BLaER1 treated with 17β-estradiol and CSF1 and Interleukin-3, amounts not matched to agents 10 nM and 100 nM (cell line): ENCODE measurements at regions not wholly inside any gene's neighbourhood (a gene's known extent, or its start where the extent isn't known, plus 50 kb on each side); places are given as distances from the start of the nearest gene placed in this dataset.

Experiments used
- H3K27ac ChIP-seq, 11 experiments: shearing (Covaris generic); formaldehyde crosslinking; 2 replicates each; pipeline ENCODE4 v1.8.1; 2022
- H3K27me3 ChIP-seq, 11 experiments: shearing (Covaris generic); formaldehyde crosslinking; 2 replicates each; pipeline ENCODE4 v1.8.1; 2022
- H3K36me3 ChIP-seq, 11 experiments: shearing (Covaris generic); formaldehyde crosslinking; 2 replicates each; pipeline ENCODE4 v1.8.1; 2022
- H3K4me1 ChIP-seq, 10 experiments: shearing (Covaris generic); formaldehyde crosslinking; 2 replicates each; pipeline ENCODE4 v1.8.1; 2022
- H3K4me2 ChIP-seq, 11 experiments: shearing (Covaris generic); formaldehyde crosslinking; 2 replicates each; pipeline ENCODE4 v1.8.1; 2022
- H3K4me3 ChIP-seq, 10 experiments: shearing (Covaris generic); formaldehyde crosslinking; 2 replicates each; pipeline ENCODE4 v1.8.1; 2022
- H3K9ac ChIP-seq, 11 experiments: shearing (Covaris generic); formaldehyde crosslinking; 2 replicates each; pipeline ENCODE4 v1.8.1; 2022
- H3K9me3 ChIP-seq, 11 experiments: shearing (Covaris generic); formaldehyde crosslinking; replicated peaks in 1 of 11; 2 replicates each; pipeline ENCODE4 v1.8.1; 2022
- H4K20me1 ChIP-seq, 11 experiments: shearing (Covaris generic); formaldehyde crosslinking; 2 replicates each; pipeline ENCODE4 v1.8.1; 2022
- Cebpa-rat ChIP-seq, 11 experiments: shearing (Covaris generic); IDR thresholded peaks; 2 replicates each; pipeline ENCODE4 v1.8.1; 2022

- H4K20me1 ChIP-seq: no peaks in the 10 kb centered on the region
- no peak overlapping the region for H3K27ac ChIP-seq
- no peak overlapping the region for H3K9ac ChIP-seq
- TF ChIP-seq Cebpa-rat (IDR thresholded peaks at IDR 0.05): no peak
- H3K4me3 ChIP-seq: no peak overlapping the region
- H3K36me3 ChIP-seq: no peaks in the 10 kb centered on the region
- H3K9me3 ChIP-seq: no peaks in the 10 kb centered on the region
- H3K4me2 ChIP-seq: no peak overlapping the region
- H3K27me3 ChIP-seq: no peaks in the 10 kb centered on the region
- no peaks in the 10 kb centered on the region for H3K4me1 ChIP-seq
Measured at GRCh38 chr2:180328795-180329422, 321.8 kb upstream of the CWC22 start.

GRCh38 chr2:180327185-180327584 lies 320.1 kb upstream of the CWC22 start:
- TF ChIP-seq Cebpa-rat (IDR thresholded peaks at IDR 0.05): no peak
- Histone ChIP-seq H3K36me3 (no peaks in the 10 kb centered on the region), H4K20me1 (no peaks in the 10 kb centered on the region), H3K27ac (no peak overlapping the region), H3K9ac (no peak overlapping the region), H3K27me3 (no peaks in the 10 kb centered on the region), H3K4me2 (no peak overlapping the region), H3K4me1 (no peaks in the 10 kb centered on the region), H3K9me3 (no peaks in the 10 kb centered on the region), H3K4me3 (no peak overlapping the region)

DNA sequence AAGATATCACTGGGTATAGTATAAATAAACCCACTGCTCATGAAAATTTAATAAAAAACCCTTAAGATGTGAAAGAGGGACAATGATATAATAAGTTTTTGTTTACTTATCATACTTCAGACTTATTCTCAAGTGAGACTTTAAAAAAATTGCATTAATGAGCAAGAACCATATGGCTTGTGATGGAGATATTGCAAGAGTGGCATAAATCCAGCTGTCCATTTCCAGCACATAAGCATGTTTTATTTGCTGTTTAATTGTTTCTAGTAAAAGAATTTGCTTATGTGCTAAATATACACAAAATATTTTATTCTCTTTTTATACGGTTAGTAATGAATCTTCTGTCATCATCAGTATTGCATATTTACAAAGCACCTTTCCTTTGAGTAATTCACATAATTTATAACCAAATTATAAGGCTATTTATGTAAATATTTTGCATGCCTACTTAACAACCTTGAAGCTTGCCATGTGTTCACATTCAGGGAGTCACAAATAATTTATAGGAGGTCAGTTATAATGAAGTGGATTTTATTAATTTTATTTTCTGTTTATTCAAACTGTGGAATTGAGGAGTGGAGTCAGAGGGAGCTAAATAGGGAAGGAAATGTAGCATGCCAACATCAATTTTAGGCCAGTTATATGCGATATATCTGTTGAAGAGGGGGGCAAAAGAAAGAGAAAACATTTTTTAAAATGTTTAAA lies 318.5 kb upstream of the CWC22 start:
- Histone ChIP-seq H4K20me1 (no peaks in the 10 kb centered on the region), H3K36me3 (no peaks in the 10 kb centered on the region), H3K27ac (no peak overlapping the region), H3K27me3 (no peaks in the 10 kb centered on the region), H3K4me2 (no peak overlapping the region), H3K4me1 (no peaks in the 10 kb centered on the region), H3K4me3 (no peak overlapping the region), H3K9me3 (peaks cover 0 to 7% (median 2%) of the 10 kb centered on the region in 11 experiments; a peak in 3 of 22 replicates), H3K9ac (no peak overlapping the region)
- TF ChIP-seq Cebpa-rat (IDR thresholded peaks at IDR 0.05): no peak

DNA sequence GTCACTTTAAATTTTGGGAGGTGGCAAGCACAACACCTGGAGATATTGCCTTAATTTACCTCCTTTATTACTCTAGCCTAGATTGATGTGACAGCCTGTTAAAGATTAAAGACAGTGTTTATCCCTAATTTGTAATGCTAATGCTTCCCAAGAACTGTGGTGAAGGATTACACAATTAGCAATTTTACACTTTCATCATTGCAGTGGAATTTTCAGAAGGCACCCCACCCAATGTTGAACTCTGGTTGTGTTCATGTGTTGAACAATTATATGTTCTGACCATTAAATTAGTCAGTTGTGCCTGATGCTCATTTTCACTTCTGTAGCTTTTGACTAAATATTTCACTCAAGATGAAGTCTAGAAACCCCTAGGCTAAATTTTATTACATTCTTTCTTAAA lies 317.1 kb upstream of the CWC22 start:
- no peak overlapping the region for H3K4me2 ChIP-seq
- H3K9ac ChIP-seq: no peak overlapping the region
- peaks cover 0 to 8% (median 3%) of the 10 kb centered on the region in 11 experiments; a peak in 3 of 22 replicates for H3K9me3 ChIP-seq
- H3K4me3 ChIP-seq: no peak overlapping the region
- no peaks in the 10 kb centered on the region for H3K27me3 ChIP-seq
- peaks cover 0 to 10% (median 7%) of the 10 kb centered on the region in 10 experiments; a peak in 9 of 20 replicates for H3K4me1 ChIP-seq
- H3K36me3 ChIP-seq: no peaks in the 10 kb centered on the region
- H4K20me1 ChIP-seq: no peaks in the 10 kb centered on the region
- H3K27ac ChIP-seq: no peak overlapping the region
- no peak for TF ChIP-seq Cebpa-rat (IDR thresholded peaks at IDR 0.05)

GRCh38 chr2:180322781-180323180 lies 315.7 kb upstream of the CWC22 start:
- H3K4me3 ChIP-seq: no peak overlapping the region
- no peak overlapping the region for H3K4me2 ChIP-seq
- TF ChIP-seq Cebpa-rat (IDR thresholded peaks at IDR 0.05): no peak
- H4K20me1 ChIP-seq: no peaks in the 10 kb centered on the region
- peaks cover 0 to 8% (median 3%) of the 10 kb centered on the region in 11 experiments; a peak in 3 of 22 replicates for H3K9me3 ChIP-seq
- H3K27ac ChIP-seq: no peak overlapping the region
- H3K4me1 ChIP-seq: peaks cover 0 to 10% (median 7%) of the 10 kb centered on the region in 10 experiments; a peak in 9 of 20 replicates
- no peak overlapping the region for H3K9ac ChIP-seq
- H3K27me3 ChIP-seq: no peaks in the 10 kb centered on the region
- no peaks in the 10 kb centered on the region for H3K36me3 ChIP-seq

DNA sequence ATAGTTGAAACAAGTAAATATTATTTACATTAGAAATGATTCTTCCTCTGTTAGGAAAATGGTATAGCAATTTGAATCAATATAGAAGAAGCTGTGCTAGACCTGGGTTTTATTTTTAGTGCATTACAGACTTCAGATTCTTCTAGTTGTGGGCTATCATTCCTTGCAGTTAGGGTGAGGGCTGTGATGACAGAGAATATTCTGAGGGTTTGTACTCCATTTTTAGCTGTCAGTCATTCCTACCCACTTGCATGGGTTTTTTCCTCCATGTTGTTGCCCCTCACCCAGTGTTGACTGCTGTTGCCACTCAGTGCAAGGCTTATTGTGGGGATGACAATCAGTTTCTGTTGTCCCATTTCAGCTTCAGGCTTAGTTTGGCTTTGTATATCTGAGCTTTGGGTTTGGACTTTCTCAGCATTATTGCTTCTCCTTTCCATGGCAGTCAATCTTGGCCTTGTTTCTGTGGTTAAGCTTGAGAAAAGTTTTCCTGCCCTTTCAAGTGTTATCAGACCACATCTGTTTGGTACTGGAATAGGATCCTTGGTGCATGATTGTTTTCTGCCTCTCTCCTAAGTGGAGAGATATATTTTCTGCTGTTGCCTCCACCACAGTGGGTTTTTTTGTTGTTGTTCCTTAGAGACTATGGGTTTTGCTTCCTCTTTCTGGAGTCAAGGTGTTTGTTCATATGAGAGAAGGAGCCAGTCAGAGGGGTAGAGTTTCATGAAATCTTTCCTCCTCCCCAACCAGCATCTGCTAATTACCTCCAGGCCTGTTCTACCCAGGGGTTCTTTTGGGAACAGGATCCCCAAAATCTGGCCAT lies 312.7 kb upstream of the CWC22 start:
- H3K27me3 ChIP-seq: no peaks in the 10 kb centered on the region
- H4K20me1 ChIP-seq: no peaks in the 10 kb centered on the region
- peaks cover 0 to 8% (median 3%) of the 10 kb centered on the region in 11 experiments; a peak in 3 of 22 replicates for H3K9me3 ChIP-seq
- H3K27ac ChIP-seq: peak overlapping the region in 1 of 11 experiments; percentile 14; a peak in 1 of 22 replicates
- no peak overlapping the region for H3K4me3 ChIP-seq
- peaks cover 0 to 10% (median 7%) of the 10 kb centered on the region in 10 experiments; a peak in 9 of 20 replicates for H3K4me1 ChIP-seq
- TF ChIP-seq Cebpa-rat (IDR thresholded peaks at IDR 0.05): no peak
- no peak overlapping the region for H3K9ac ChIP-seq
- peak overlapping the region in 8 of 11 experiments; percentile 8 to 43 (median 26); a peak in 8 of 22 replicates for H3K4me2 ChIP-seq
- H3K36me3 ChIP-seq: no peaks in the 10 kb centered on the region

DNA sequence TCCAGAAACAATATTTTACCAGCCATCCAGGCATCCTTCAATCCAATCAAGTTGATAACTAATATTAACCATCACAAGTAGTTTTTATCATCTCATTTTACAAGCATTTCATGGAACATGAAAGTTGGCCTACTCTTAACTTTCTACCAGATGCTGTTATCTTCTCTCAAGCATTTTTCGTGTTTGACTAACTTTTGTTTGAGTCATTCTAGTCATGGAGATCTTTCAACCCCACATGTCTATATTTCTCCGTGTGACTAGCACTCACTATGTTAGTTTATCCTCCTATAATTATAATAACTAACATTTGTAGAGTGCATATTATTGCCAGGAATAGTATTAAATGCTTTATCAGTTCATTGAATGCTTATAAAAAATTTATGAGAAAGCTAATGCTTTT lies 307.0 kb upstream of the CWC22 start:
- Histone ChIP-seq H3K9ac (no peak overlapping the region), H3K4me2 (no peak overlapping the region), H3K9me3 (no peaks in the 10 kb centered on the region), H3K36me3 (no peaks in the 10 kb centered on the region), H3K4me1 (no peaks in the 10 kb centered on the region; a peak in 1 of 20 replicates), H3K4me3 (no peak overlapping the region), H3K27me3 (no peaks in the 10 kb centered on the region), H3K27ac (no peak overlapping the region), H4K20me1 (no peaks in the 10 kb centered on the region)
- no peak for TF ChIP-seq Cebpa-rat (IDR thresholded peaks at IDR 0.05)

DNA sequence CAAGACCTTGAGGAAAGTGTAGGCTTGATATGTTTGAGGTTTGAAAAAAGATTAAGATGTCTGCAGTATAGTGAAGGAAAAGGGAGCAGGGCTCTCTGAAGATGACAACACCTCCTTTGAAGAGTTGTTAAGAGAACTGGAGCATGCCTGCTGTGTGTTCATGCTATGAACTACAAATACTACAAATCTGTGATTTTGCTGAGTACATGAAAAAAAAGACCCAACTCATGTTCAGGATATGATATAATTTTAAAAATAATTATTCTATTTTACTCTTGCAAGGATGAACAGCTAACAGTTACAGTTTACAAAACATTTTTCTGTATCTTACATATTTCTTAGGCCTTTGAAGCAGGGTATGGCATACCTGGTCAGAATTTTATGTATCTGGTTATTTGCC lies 305.4 kb upstream of the CWC22 start:
- H3K4me3 ChIP-seq: no peak overlapping the region
- H4K20me1 ChIP-seq: no peaks in the 10 kb centered on the region
- no peak overlapping the region for H3K27ac ChIP-seq
- no peak for TF ChIP-seq Cebpa-rat (IDR thresholded peaks at IDR 0.05)
- no peak overlapping the region for H3K9ac ChIP-seq
- H3K36me3 ChIP-seq: no peaks in the 10 kb centered on the region
- H3K9me3 ChIP-seq: no peaks in the 10 kb centered on the region
- peaks cover 0 to 8% (median 4%) of the 10 kb centered on the region in 10 experiments; a peak in 9 of 20 replicates for H3K4me1 ChIP-seq
- no peak overlapping the region for H3K4me2 ChIP-seq
- no peaks in the 10 kb centered on the region for H3K27me3 ChIP-seq

DNA sequence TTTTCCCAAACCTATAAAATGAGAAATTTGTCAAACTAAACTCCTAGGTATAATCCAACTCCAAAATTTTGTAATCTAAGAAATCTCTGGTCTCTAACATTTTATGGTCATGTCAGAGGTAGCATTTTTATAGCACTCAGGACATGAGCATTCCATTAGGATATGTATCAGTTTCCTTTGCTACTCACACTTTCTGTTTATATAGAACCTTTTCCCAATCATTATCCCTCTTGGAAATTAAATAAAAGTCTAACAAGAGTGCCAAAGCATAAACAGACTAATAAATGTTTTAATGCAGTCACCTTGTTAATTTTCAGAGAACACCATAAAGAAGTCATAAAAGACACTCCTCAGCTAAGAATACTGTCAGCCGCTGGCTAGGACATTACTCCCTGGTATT lies 300.0 kb upstream of the CWC22 start:
- Histone ChIP-seq H3K4me3 (no peak overlapping the region), H3K4me1 (peaks cover 0 to 22% (median 13%) of the 10 kb centered on the region in 10 experiments; a peak in 11 of 20 replicates), H3K9ac (no peak overlapping the region), H4K20me1 (no peaks in the 10 kb centered on the region), H3K27ac (peak overlapping the region in 1 of 11 experiments; percentile 23; a peak in 3 of 22 replicates), H3K9me3 (0 out of 22 replicates have a peak, but pooled peaks cover 0 to 8% (median 0%) of the 10 kb centered on the region in 11 experiments), H3K4me2 (peak overlapping the region in 8 of 11 experiments; percentile 2 to 59 (median 40); a peak in 11 of 22 replicates), H3K27me3 (no peaks in the 10 kb centered on the region), H3K36me3 (no peaks in the 10 kb centered on the region)
- no peak for TF ChIP-seq Cebpa-rat (IDR thresholded peaks at IDR 0.05)
